Nephron progenitor cell (in vitro differentiated cells): ENCODE measurements at regions not wholly inside any gene's neighbourhood (a gene's known extent, or its start where the extent isn't known, plus 50 kb on each side); places are given as distances from the start of the nearest gene placed in this dataset.

Experiments
- DNase-seq: peaks from one replicate; pipeline ENCODE4 v3.0.0; 2021
- H3K27ac Mint-ChIP-seq: 2 replicates; pipeline ENCODE4 v1.8.0; 2021; ENCODE audit warnings: mild to moderate bottlenecking, moderate library complexity, mixed read lengths
- H3K27me3 Mint-ChIP-seq: 2 replicates; pipeline ENCODE4 v1.8.0; 2021; ENCODE audit warnings: mild to moderate bottlenecking, low read depth, mixed read lengths; ENCODE audit not compliant: poor library complexity
- H3K36me3 Mint-ChIP-seq: 2 replicates; pipeline ENCODE4 v1.8.0; 2021; ENCODE audit warnings: low read depth, mixed read lengths
- H3K4me1 Mint-ChIP-seq: 2 replicates; pipeline ENCODE4 v1.8.0; 2021; ENCODE audit warnings: mixed read lengths
- H3K4me3 Mint-ChIP-seq: 2 replicates; pipeline ENCODE4 v1.8.0; 2021; ENCODE audit warnings: mild to moderate bottlenecking, moderate library complexity, mixed read lengths
- H3K9me3 Mint-ChIP-seq: 2 replicates; pipeline ENCODE4 v1.8.0; 2021; ENCODE audit warnings: mild to moderate bottlenecking, moderate library complexity, mixed read lengths
- CTCF ChIP-seq: fragments of 200-600 bp; sonication (generic); IDR thresholded peaks from 2 replicates; pipeline ENCODE4 v1.5.0; 2021; ENCODE audit warnings: antibody characterized with exemption

GRCh38 chr18:55073834-55074233, 114.6 kb upstream of the CCDC68 start:
- Mint-ChIP-seq H3K4me1 (peaks cover 12% of the 10 kb centered on the region), H3K36me3 (no peaks in the 10 kb centered on the region), H3K4me3 (no peak overlapping the region), H3K27ac (no peak overlapping the region), H3K27me3 (peaks cover 4% of the 10 kb centered on the region), H3K9me3 (no peaks in the 10 kb centered on the region)
- DNase-seq, result no peak
- TF ChIP-seq CTCF, result no peak

- DNase-seq, result no peak
- TF ChIP-seq CTCF, result no peak
- no peaks in the 10 kb centered on the region for H3K36me3 Mint-ChIP-seq
- no peaks in the 10 kb centered on the region for H3K9me3 Mint-ChIP-seq
- no peak overlapping the region for H3K27ac Mint-ChIP-seq
- peaks cover 4% of the 10 kb centered on the region for H3K27me3 Mint-ChIP-seq
- no peak overlapping the region for H3K4me3 Mint-ChIP-seq
- H3K4me1 Mint-ChIP-seq, result peaks cover 5% of the 10 kb centered on the region
Observed at GRCh38 chr18:55073116-55073515, 113.9 kb upstream of the CCDC68 start.

- no peaks in the 10 kb centered on the region for H3K9me3 Mint-ChIP-seq
- no peak overlapping the region for H3K4me3 Mint-ChIP-seq
- H3K27ac Mint-ChIP-seq, result no peak overlapping the region
- DNase-seq, result no peak
- peaks cover 4% of the 10 kb centered on the region for H3K4me1 Mint-ChIP-seq
- peaks cover 4% of the 10 kb centered on the region for H3K27me3 Mint-ChIP-seq
- TF ChIP-seq CTCF, result no peak
- no peaks in the 10 kb centered on the region for H3K36me3 Mint-ChIP-seq
Observed at GRCh38 chr18:55072698-55073097, 113.4 kb upstream of the CCDC68 start.

GRCh38 chr18:55072181-55072580, 112.9 kb upstream of the CCDC68 start:
- TF ChIP-seq CTCF, result no peak
- Mint-ChIP-seq H3K36me3 (no peaks in the 10 kb centered on the region), H3K4me1 (peaks cover under 1% of the 10 kb centered on the region), H3K27ac (no peak overlapping the region), H3K9me3 (no peaks in the 10 kb centered on the region), H3K27me3 (peaks cover 4% of the 10 kb centered on the region), H3K4me3 (no peak overlapping the region)
- no peak for DNase-seq

GRCh38 chr18:55069497-55069896, 110.2 kb upstream of the CCDC68 start:
- H3K27ac Mint-ChIP-seq, result no peak overlapping the region
- H3K4me3 Mint-ChIP-seq, result no peak overlapping the region
- no peaks in the 10 kb centered on the region for H3K9me3 Mint-ChIP-seq
- TF ChIP-seq CTCF, result no peak
- H3K36me3 Mint-ChIP-seq, result no peaks in the 10 kb centered on the region
- H3K27me3 Mint-ChIP-seq, result peaks cover 4% of the 10 kb centered on the region
- no peaks in the 10 kb centered on the region for H3K4me1 Mint-ChIP-seq
- no peak for DNase-seq

GRCh38 chr18:55064760-55065159, 105.5 kb upstream of the CCDC68 start:
- Mint-ChIP-seq H3K4me1 (no peaks in the 10 kb centered on the region), H3K27me3 (peaks cover 3% of the 10 kb centered on the region), H3K36me3 (no peaks in the 10 kb centered on the region), H3K9me3 (peaks cover 6% of the 10 kb centered on the region), H3K27ac (no peak overlapping the region), H3K4me3 (no peak overlapping the region)
- DNase-seq, result no peak
- no peak for TF ChIP-seq CTCF
